Upper lobe of right lung (tissue), 1 donor: ENCODE measurements at regions not wholly inside any gene's neighbourhood (a gene's known extent, or its start where the extent isn't known, plus 50 kb on each side); places are given as distances from the start of the nearest gene placed in this dataset.
"Not testable (repeated sequence)": the region's sequence is repeated elsewhere in the genome, so short reads cannot be mapped to it uniquely, and the experiment has no call there.

ENCODE experiments used
- ATAC-seq: fragments of 200-7000 bp; cut with Tn5 transposase; one replicate; pipeline ENCODE4 v1.9.1; 2020; ENCODE audit warnings: mild to moderate bottlenecking, moderate library complexity
- DNase-seq: peaks from one replicate; pipeline ENCODE4 v3.0.0-alpha.2; 2020
- H3K27ac ChIP-seq: fragments of 200-600 bp; one replicate; pipeline ENCODE4 v1.8.0; 2022
- H3K27me3 ChIP-seq: fragments of 200-600 bp; one replicate; pipeline ENCODE4 v1.8.0; 2022; ENCODE audit warnings: mild to moderate bottlenecking
- H3K36me3 ChIP-seq: fragments of 200-600 bp; one replicate; pipeline ENCODE4 v1.8.0; 2022
- H3K4me1 ChIP-seq: fragments of 200-600 bp; one replicate; pipeline ENCODE4 v1.8.0; 2022
- H3K4me3 ChIP-seq: fragments of 200-600 bp; one replicate; pipeline ENCODE4 v1.8.0; 2022; ENCODE audit warnings: mild to moderate bottlenecking
- H3K9me3 ChIP-seq: fragments of 200-600 bp; one replicate; pipeline ENCODE4 v1.8.0; 2022
- intact Hi-C: fragments of 100-400 bp; cut with DNase I; formaldehyde crosslinking; loops from one replicate; pipeline ENCODE4 v1.11.0; 2022
- TF ChIP-seq, protein P1 (sequence below): fragments of 200-600 bp; IDR thresholded peaks from one replicate; pipeline ENCODE4 v1.8.0; 2022; ENCODE audit warnings: antibody characterized with exemption
- donor health status: DM: no; HTN: yes; CAD: no; lungs with severe emphysema.

GRCh38 chr22:47498969-47499495, 736.6 kb downstream of the TBC1D22A start:
- no peaks in the 10 kb centered on the region for H3K9me3 ChIP-seq
- TF ChIP-seq, protein P1, sequence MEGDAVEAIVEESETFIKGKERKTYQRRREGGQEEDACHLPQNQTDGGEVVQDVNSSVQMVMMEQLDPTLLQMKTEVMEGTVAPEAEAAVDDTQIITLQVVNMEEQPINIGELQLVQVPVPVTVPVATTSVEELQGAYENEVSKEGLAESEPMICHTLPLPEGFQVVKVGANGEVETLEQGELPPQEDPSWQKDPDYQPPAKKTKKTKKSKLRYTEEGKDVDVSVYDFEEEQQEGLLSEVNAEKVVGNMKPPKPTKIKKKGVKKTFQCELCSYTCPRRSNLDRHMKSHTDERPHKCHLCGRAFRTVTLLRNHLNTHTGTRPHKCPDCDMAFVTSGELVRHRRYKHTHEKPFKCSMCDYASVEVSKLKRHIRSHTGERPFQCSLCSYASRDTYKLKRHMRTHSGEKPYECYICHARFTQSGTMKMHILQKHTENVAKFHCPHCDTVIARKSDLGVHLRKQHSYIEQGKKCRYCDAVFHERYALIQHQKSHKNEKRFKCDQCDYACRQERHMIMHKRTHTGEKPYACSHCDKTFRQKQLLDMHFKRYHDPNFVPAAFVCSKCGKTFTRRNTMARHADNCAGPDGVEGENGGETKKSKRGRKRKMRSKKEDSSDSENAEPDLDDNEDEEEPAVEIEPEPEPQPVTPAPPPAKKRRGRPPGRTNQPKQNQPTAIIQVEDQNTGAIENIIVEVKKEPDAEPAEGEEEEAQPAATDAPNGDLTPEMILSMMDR, result no peak
- intact Hi-C loops, result no loop called here
- ATAC-seq, result no peak
- H3K4me3 ChIP-seq, result no peak overlapping the region
- no peak for DNase-seq
- H3K27me3 ChIP-seq, result no peaks in the 10 kb centered on the region
- H3K36me3 ChIP-seq, result no peaks in the 10 kb centered on the region
- H3K4me1 ChIP-seq, result no peaks in the 10 kb centered on the region
- H3K27ac ChIP-seq, result no peak overlapping the region

DNA sequence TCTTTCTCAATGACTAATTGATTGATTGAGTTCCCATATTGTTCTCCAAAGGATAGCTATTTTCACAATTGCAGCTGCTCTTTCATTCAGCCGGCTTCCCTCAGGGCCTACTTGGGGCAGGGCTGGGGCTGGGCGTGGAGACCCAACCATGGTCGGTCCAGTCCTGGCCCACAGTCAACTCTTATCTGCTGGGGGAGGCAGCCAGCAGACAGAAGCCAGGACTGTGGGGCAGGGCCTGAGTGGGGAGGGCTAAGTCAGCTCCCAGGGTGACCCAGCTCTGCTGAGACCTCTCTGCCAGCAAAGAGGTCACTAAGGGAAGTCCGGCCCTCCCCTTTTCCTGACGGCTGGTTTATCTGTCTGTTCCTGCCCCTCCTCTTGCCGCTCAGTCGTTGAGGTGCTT, 735.2 kb downstream of the TBC1D22A start:
- H3K36me3 ChIP-seq, result no peaks in the 10 kb centered on the region
- TF ChIP-seq, protein P1, result no peak
- ATAC-seq (no peak), DNase-seq (no peak)
- no peak overlapping the region for H3K4me3 ChIP-seq
- no peak overlapping the region for H3K27ac ChIP-seq
- H3K9me3 ChIP-seq, result no peaks in the 10 kb centered on the region
- H3K4me1 ChIP-seq, result no peaks in the 10 kb centered on the region
- intact Hi-C loops, result no loop called here
- H3K27me3 ChIP-seq, result no peaks in the 10 kb centered on the region

GRCh38 chr22:47495110-47495509, 732.7 kb downstream of the TBC1D22A start:
- Histone ChIP-seq H3K27ac (no peak overlapping the region), H3K4me3 (no peak overlapping the region), H3K9me3 (no peaks in the 10 kb centered on the region), H3K4me1 (no peaks in the 10 kb centered on the region), H3K27me3 (no peaks in the 10 kb centered on the region), H3K36me3 (no peaks in the 10 kb centered on the region)
- no peak for ATAC-seq
- intact Hi-C loops, result no loop called here
- TF ChIP-seq, protein P1, result no peak
- DNase-seq, result no peak

GRCh38 chr22:47488131-47488530, 725.7 kb downstream of the TBC1D22A start:
- intact Hi-C loops, H3K27ac ChIP-seq, H3K4me3 ChIP-seq, H3K9me3 ChIP-seq, ATAC-seq, H3K27me3 ChIP-seq, H3K4me1 ChIP-seq, H3K36me3 ChIP-seq, DNase-seq: not testable (repeated sequence)

DNA sequence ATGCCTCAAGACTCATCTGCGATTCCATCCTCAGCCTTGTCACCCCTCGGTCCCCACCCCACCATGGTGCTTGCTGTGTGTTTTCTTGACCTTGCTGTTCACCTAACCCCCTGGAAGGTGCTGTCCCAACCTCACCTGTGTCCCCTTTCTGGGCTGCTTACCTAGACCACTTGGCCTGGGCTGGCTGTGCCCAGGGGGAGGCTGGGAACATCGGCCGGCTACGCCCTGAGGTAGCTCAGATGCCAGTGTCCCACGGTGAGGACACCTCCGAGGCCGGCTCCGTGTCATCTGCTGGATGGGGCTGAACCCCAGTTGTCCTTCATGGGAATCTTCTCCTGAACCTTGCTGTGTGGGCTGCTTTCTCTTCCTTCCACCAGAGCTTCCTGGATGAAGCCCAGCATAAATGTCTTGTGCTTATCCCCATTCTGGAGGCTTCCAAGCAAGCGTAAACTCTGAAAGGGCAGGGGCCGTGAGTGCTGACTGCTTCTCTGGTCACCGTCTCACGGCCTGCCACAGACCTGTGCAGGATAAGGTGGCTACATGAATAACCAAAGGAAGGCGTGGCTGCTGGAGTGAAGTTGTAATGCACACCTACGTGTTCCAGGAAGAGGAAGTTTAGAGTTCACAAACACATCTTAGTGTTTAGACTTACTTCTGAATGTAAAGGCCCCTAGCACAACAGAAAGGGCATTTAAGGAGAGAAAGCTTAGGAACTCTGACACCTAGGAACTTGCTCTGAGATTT, 724.3 kb downstream of the TBC1D22A start:
- peak overlapping the region; percentile 0 for H3K4me3 ChIP-seq

GRCh38 chr22:47484960-47485569, 722.6 kb downstream of the TBC1D22A start:
- peak overlapping the region; percentile 4 for H3K4me3 ChIP-seq
- TF ChIP-seq, protein P1, result no peak
- ATAC-seq (peak; percentile 74), DNase-seq (no peak)
- H3K27ac ChIP-seq, result no peak overlapping the region
- H3K4me1 ChIP-seq, result no peaks in the 10 kb centered on the region
- no peaks in the 10 kb centered on the region for H3K9me3 ChIP-seq
- peaks cover 1% of the 10 kb centered on the region for H3K27me3 ChIP-seq
- H3K36me3 ChIP-seq, result no peaks in the 10 kb centered on the region
- intact Hi-C loops, result no loop called here

More for the DNA sequence above, 724.3 kb downstream of the TBC1D22A start:
- intact Hi-C loops, result no loop called here
- TF ChIP-seq, protein P1, result no peak
- Histone ChIP-seq H3K27ac (no peak overlapping the region), H3K36me3 (no peaks in the 10 kb centered on the region), H3K4me1 (no peaks in the 10 kb centered on the region), H3K27me3 (no peaks in the 10 kb centered on the region), H3K9me3 (no peaks in the 10 kb centered on the region)
- ATAC-seq (peak; percentile 64), DNase-seq (no peak)
